ENCODE measurements at regions not wholly inside any gene's neighbourhood (a gene's known extent, or its start where the extent isn't known, plus 50 kb on each side); places are given as distances from the start of the nearest gene placed in this dataset.

GRCh38 chr3:177820683-177821316, 623.5 kb upstream of the TBL1XR1 start:
- TF ChIP-seq TAF1 (IDR thresholded peaks at IDR 0.05; ENCODE audit: low read depth, low read length) (no peak), POLR2A (IDR thresholded peaks at IDR 0.05; ENCODE audit: low read depth, low read length) (no peak), POLR2AphosphoS5 (IDR thresholded peaks at IDR 0.05; ENCODE audit: low read depth, low read length) (no peak)

Data from GM12891 (cell line).